Adrenal gland (tissue), 9 donors: ENCODE measurements at regions not wholly inside any gene's neighbourhood (a gene's known extent, or its start where the extent isn't known, plus 50 kb on each side); places are given as distances from the start of the nearest gene placed in this dataset.

Source experiments
- DNase-seq, 7 donors: peaks; one replicate each; pipeline ENCODE4 v3.0.0-alpha.2; 2019 to 2020
- H3K27ac ChIP-seq, 5 donors: fragments of 200-600 bp; sonication (generic) in 4 of 5; 1 replicate in 3 of 5; 2 replicates in 2 of 5; pipeline versions ENCODE4 v1.5.1 to v1.8.0; 2016 to 2020; ENCODE audit warnings: mild to moderate bottlenecking in 1 of 5
- H3K27me3 ChIP-seq: fragments of 200-600 bp; 2 replicates; pipeline ENCODE4 v1.8.0; 2021
- H3K36me3 ChIP-seq, 2 donors: fragments of 200-600 bp; replicated peaks in 1 of 2; 1 replicate in 1 of 2; 2 replicates in 1 of 2; pipeline versions ENCODE4 v1.5.1 to v1.8.0; 2018 to 2022
- H3K4me1 ChIP-seq, 2 donors: fragments of 200-600 bp; replicated peaks in 1 of 2; 1 replicate in 1 of 2; 2 replicates in 1 of 2; pipeline versions ENCODE4 v1.5.1 to v1.8.0; 2018 to 2021
- H3K4me3 ChIP-seq, 4 donors: fragments of 200-600 bp; sonication (generic) in 3 of 4; one replicate each; pipeline ENCODE4 v1.5.1; 2016 to 2018
- H3K9me3 ChIP-seq, 3 donors: fragments of 200-600 bp; sonication (generic) in 1 of 3; replicated peaks in 1 of 3; 1 replicate in 2 of 3; 2 replicates in 1 of 3; pipeline versions ENCODE4 v1.5.1 to v1.8.0; 2016 to 2021
- POLR2A ChIP-seq, 2 donors: fragments of 450-650 bp; IDR thresholded peaks; one replicate each; pipeline ENCODE4 v1.6.1; 2017; ENCODE audit warnings: antibody characterized with exemption in 2 of 2, mild to moderate bottlenecking in 2 of 2, moderate library complexity in 1 of 2
- WGBS, 4 donors: extraction: QIAGEN DNeasy Blood & Tissue Kit in 2 of 4; methylation state at CpG; one replicate each; pipeline versions ENCODE4 v1.1.5 to v1.1.7; 2013 to 2017; 5-methylcytosine and 5-hydroxymethylcytosine counted together
- intact Hi-C, 2 donors: fragments of 100-400 bp; cut with DNase I; formaldehyde crosslinking; loops; one replicate each; pipeline versions ENCODE4 v1.14.1 to v1.15.0; 2022 to 2023
- TF ChIP-seq, protein P1 (sequence below), 6 experiments: fragments of 450-650 bp in 4 of 6; fragments of 200-600 bp in 2 of 6; sonication (generic) in 1 of 6; IDR thresholded peaks; 1 replicate in 5 of 6; 2 replicates in 1 of 6; pipeline versions ENCODE4 v1.5.1 to v1.8.0; 2016 to 2021; ENCODE audit warnings: antibody characterized with exemption in 6 of 6, mild to moderate bottlenecking in 2 of 6, moderate library complexity in 1 of 6
- donor health status: healthy with polysubstance abuse.
- donor health status: Bipolar disorder and iron deficiency.
- donor health status: DM: yes; HTN: yes; CAD: no.
- donor health status: DM: no; HTN: no; CAD: no.
- donor health status: DM: no; HTN: no; CAD: no.

DNA sequence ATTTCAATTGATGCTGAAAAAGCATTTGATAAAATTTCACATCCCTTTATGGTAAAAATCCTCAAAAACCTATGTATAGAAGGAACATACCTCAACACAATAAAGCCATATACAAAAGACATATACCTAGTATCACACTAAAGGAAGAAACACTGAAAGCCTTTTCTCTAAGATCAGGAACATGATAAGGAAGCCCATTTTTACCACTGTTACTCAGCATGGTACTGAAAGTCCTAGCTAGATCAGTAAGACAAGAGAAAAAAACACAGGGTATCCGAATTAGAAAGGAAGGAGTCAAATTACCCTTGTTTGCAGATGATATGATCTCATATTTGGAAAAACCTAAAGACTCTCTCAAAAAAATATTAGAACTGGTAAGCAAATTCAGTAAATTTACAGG, 350.2 kb upstream of the PDE4D start:
- Histone ChIP-seq H3K36me3 (no peaks in the 10 kb centered on the region), H3K27me3 (no peaks in the 10 kb centered on the region), H3K4me3 (no peak overlapping the region), H3K4me1 (no peaks in the 10 kb centered on the region), H3K9me3 (no peaks in the 10 kb centered on the region), H3K27ac (no peak overlapping the region)
- no peak for TF ChIP-seq POLR2A (IDR thresholded peaks at IDR 0.05)
- TF ChIP-seq, protein P1, sequence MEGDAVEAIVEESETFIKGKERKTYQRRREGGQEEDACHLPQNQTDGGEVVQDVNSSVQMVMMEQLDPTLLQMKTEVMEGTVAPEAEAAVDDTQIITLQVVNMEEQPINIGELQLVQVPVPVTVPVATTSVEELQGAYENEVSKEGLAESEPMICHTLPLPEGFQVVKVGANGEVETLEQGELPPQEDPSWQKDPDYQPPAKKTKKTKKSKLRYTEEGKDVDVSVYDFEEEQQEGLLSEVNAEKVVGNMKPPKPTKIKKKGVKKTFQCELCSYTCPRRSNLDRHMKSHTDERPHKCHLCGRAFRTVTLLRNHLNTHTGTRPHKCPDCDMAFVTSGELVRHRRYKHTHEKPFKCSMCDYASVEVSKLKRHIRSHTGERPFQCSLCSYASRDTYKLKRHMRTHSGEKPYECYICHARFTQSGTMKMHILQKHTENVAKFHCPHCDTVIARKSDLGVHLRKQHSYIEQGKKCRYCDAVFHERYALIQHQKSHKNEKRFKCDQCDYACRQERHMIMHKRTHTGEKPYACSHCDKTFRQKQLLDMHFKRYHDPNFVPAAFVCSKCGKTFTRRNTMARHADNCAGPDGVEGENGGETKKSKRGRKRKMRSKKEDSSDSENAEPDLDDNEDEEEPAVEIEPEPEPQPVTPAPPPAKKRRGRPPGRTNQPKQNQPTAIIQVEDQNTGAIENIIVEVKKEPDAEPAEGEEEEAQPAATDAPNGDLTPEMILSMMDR (IDR thresholded peaks at IDR 0.05) = no peak
- intact Hi-C loops = no loop called here
- WGBS, 4 donors = 53 to 71% (median 61%) methylated on average over 1 of the region's 1 CpG
- no peak for DNase-seq

DNA sequence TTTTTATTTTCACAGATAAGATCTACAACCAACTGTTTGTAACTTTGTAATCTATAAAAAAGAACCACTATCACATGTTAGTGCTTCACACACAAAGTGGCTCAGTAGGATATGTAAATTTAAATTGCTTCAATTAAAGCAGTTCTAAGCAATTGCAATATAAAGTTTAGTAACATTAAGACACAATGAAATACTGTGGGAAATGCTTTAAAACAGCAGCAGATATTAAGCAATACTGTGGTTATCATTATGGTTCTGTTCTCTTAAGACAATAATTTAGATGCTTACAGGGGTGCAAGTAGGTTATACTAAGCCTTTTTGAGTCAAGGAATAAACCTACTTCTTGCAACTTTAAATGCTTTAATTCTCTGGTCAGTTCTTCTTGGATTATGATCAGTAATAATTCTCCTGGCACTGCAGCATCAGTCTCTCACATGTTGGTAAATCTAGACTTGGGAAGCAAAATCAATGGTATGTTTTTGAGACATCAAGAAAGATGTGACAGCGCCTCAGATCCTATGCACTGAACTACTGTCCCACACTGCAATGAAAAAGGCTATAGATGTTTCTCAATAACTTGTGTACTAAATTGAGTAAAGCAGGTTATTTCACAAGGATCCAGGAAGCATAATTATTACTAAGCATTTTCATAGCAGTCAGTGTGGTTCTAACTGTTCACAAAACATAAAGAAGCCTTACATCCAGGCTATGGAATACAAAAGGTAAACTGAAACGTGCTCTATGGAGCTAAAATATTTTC, 338.7 kb upstream of the PDE4D start:
- Histone ChIP-seq H3K27me3 (no peaks in the 10 kb centered on the region), H3K27ac (no peak overlapping the region), H3K9me3 (no peaks in the 10 kb centered on the region), H3K36me3 (no peaks in the 10 kb centered on the region), H3K4me1 (no peaks in the 10 kb centered on the region), H3K4me3 (no peak overlapping the region)
- no peak for DNase-seq
- no peak for TF ChIP-seq POLR2A (IDR thresholded peaks at IDR 0.05)
- TF ChIP-seq, protein P1 (IDR thresholded peaks at IDR 0.05) = no peak
- WGBS, 4 donors = 56 to 63% (median 61%) methylated on average over 2 of the region's 2 CpGs
- intact Hi-C loops = no loop called here

DNA sequence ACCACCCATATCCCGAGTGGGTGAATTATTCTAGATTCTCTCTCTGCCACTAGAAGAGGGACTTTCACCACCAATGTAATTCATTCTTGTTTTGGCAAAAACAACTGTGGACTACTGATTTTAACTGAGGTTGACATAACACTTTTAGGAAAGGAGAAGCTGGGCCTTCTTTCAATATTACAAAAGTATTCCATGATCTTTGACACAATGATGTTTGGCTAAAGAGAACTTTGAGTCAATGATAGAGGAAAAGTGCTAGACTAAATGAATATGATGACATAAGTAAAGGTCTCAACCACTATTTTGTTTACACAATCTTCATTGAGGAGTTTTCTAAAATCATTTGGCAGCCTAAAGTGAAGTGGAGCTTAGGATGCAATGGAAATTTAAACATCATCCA, 336.9 kb upstream of the PDE4D start:
- WGBS, 4 donors = 50 to 66% (median 54%) methylated on average over 1 of the region's 1 CpG
- intact Hi-C loops = no loop called here
- DNase-seq = no peak

DNA sequence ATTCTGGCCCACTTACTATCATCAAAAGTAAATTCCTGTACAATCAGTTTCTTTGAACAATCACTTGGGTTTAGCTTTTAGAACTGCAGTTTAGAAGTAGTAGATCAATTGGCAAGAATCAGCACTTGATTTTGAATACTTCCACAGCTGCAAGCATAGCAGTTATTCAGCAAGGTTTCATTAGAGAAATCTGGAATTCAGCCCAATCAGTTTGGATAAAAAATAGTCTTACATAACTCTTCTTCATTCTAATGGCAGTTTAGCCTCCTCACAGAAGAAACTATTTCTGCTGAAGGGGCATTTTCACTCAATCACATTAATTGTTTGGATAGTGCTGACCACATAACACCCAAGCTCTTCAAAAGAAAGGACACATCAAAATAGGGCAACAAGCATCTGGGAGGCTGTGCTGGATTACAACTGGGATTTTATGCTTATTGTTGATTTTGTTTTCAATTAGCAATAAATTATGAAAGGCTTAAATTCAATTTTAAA, 336.2 kb upstream of the PDE4D start:
- no peaks in the 10 kb centered on the region for H3K4me1 ChIP-seq
- DNase-seq = no peak
- no peak overlapping the region for H3K4me3 ChIP-seq
- H3K9me3 ChIP-seq = no peaks in the 10 kb centered on the region
- no peaks in the 10 kb centered on the region for H3K27me3 ChIP-seq
- no peak overlapping the region for H3K27ac ChIP-seq
- no peaks in the 10 kb centered on the region for H3K36me3 ChIP-seq
- intact Hi-C loops = no loop called here
- TF ChIP-seq POLR2A (IDR thresholded peaks at IDR 0.05) = no peak

More for the DNA sequence above, 336.9 kb upstream of the PDE4D start:
- Histone ChIP-seq H3K4me1 (no peaks in the 10 kb centered on the region), H3K36me3 (no peaks in the 10 kb centered on the region), H3K27me3 (no peaks in the 10 kb centered on the region), H3K4me3 (no peak overlapping the region), H3K9me3 (no peaks in the 10 kb centered on the region), H3K27ac (no peak overlapping the region)
- TF ChIP-seq POLR2A (IDR thresholded peaks at IDR 0.05) = no peak
- TF ChIP-seq, protein P1 (IDR thresholded peaks at IDR 0.05) = no peak

DNA sequence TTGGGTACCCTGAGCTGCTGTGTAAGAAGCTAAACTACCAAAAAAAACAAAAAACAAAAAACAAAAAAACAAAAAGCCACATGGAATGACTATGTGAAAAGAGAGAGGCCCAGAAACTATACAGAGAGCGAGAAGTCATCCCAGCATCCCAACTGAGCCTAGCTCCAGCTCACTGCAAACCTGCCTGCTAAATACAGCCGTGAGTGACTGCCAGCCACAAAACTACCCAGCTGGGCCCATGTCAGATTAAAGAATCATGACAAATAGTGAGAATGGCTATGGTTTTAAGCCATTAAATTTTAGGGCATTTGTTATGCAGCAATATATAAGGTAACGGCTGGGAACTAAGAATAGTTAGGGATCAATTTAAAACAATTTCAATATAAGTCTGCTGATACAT, 335.1 kb upstream of the PDE4D start:
- H3K9me3 ChIP-seq = no peaks in the 10 kb centered on the region
- no peak overlapping the region for H3K27ac ChIP-seq
- no peak for DNase-seq
- TF ChIP-seq POLR2A (IDR thresholded peaks at IDR 0.05) = no peak
- TF ChIP-seq, protein P1 (IDR thresholded peaks at IDR 0.05) = no peak
- intact Hi-C loops = no loop called here
- H3K4me1 ChIP-seq = no peaks in the 10 kb centered on the region
- no peaks in the 10 kb centered on the region for H3K36me3 ChIP-seq
- H3K4me3 ChIP-seq = no peak overlapping the region
- 77 to 88% (median 84%) methylated on average over 3 of the region's 3 CpGs for WGBS, 4 donors
- H3K27me3 ChIP-seq = no peaks in the 10 kb centered on the region
